WTC11 (cell line): ENCODE measurements at regions not wholly inside any gene's neighbourhood (a gene's known extent, or its start where the extent isn't known, plus 50 kb on each side); places are given as distances from the start of the nearest gene placed in this dataset.

Experiments used
- ATAC-seq: fragments of 200-7000 bp; cut with Tn5 transposase; 2 replicates; pipeline ENCODE4 v1.10.0; 2021; ENCODE audit warnings: mild to moderate bottlenecking, moderate library complexity
- CTCF ChIA-PET: fragments of 300-600 bp; sonication (Branson Sonifier 250); formaldehyde crosslinking; loops from one replicate; lab custom pipeline; 2021; ENCODE audit warnings: antibody characterized with exemption; lab: Charles Lee
- POLR2A ChIA-PET: fragments of 350-600 bp; sonication (Branson Sonifier 250); formaldehyde crosslinking; loops from one replicate; lab custom pipeline; 2021; ENCODE audit warnings: antibody characterized with exemption; lab: Charles Lee
- DNase-seq: peaks from one replicate; pipeline ENCODE4 v3.0.0; 2021; ENCODE audit warnings: low spot score
- H3K27ac Mint-ChIP-seq: 2 replicates; pipeline ENCODE4 v1.8.0; 2021; ENCODE audit warnings: mixed read lengths
- H3K27me3 Mint-ChIP-seq: 2 replicates; pipeline ENCODE4 v1.8.0; 2021; ENCODE audit warnings: low read depth, mild to moderate bottlenecking, moderate library complexity, mixed read lengths
- H3K36me3 Mint-ChIP-seq: 2 replicates; pipeline ENCODE4 v1.8.0; 2021; ENCODE audit warnings: mixed read lengths
- H3K4me1 Mint-ChIP-seq: 2 replicates; pipeline ENCODE4 v1.8.0; 2022; ENCODE audit warnings: mixed read lengths
- H3K4me3 Mint-ChIP-seq: 2 replicates; pipeline ENCODE4 v1.8.0; 2021; ENCODE audit warnings: mild to moderate bottlenecking, moderate library complexity, mixed read lengths
- H3K9me3 Mint-ChIP-seq: 2 replicates; pipeline ENCODE4 v1.8.0; 2021; ENCODE audit warnings: mixed read lengths
- ARID4B ChIP-seq: sonication (generic); formaldehyde crosslinking; IDR thresholded peaks from 2 replicates; pipeline ENCODE4 v1.8.0; 2023; ENCODE audit warnings: missing genetic modification reagents, mild to moderate bottlenecking, borderline replicate concordance
- ATF3 ChIP-seq: sonication (generic); formaldehyde crosslinking; conservative IDR thresholded peaks from 2 replicates; pipeline ENCODE4 v1.8.1; 2022; ENCODE audit warnings: mild to moderate bottlenecking, missing genetic modification reagents
- FOXP4 ChIP-seq: sonication (generic); formaldehyde crosslinking; IDR thresholded peaks from 2 replicates; pipeline ENCODE4 v1.8.0; 2022; ENCODE audit warnings: mild to moderate bottlenecking, missing genetic modification reagents
- HMGXB4 ChIP-seq: sonication (generic); formaldehyde crosslinking; IDR thresholded peaks from 2 replicates; pipeline ENCODE4 v1.8.1; 2023; ENCODE audit warnings: mild to moderate bottlenecking, moderate library complexity, missing genetic modification reagents
- JUN ChIP-seq: sonication (generic); formaldehyde crosslinking; IDR thresholded peaks from 2 replicates; pipeline ENCODE4 v1.8.0; 2023; ENCODE audit warnings: mild to moderate bottlenecking, missing genetic modification reagents
- KAT7 ChIP-seq: sonication (generic); formaldehyde crosslinking; IDR thresholded peaks from 2 replicates; pipeline ENCODE4 v1.8.1; 2023; ENCODE audit warnings: missing genetic modification reagents, mild to moderate bottlenecking, borderline replicate concordance
- MLX ChIP-seq: sonication (generic); formaldehyde crosslinking; IDR thresholded peaks from 2 replicates; pipeline ENCODE4 v1.8.1; 2023; ENCODE audit warnings: mild to moderate bottlenecking, missing genetic modification reagents, moderate library complexity
- NR3C1 ChIP-seq: sonication (generic); formaldehyde crosslinking; conservative IDR thresholded peaks from 2 replicates; pipeline ENCODE4 v1.8.1; 2023; ENCODE audit warnings: low read depth, mild to moderate bottlenecking, missing genetic modification reagents
- STAT6 ChIP-seq: sonication (generic); formaldehyde crosslinking; conservative IDR thresholded peaks from 2 replicates; pipeline ENCODE4 v1.8.1; 2023; ENCODE audit warnings: mild to moderate bottlenecking, low read depth, missing genetic modification reagents, moderate library complexity
- TEAD1 ChIP-seq: sonication (generic); formaldehyde crosslinking; IDR thresholded peaks from 2 replicates; pipeline ENCODE4 v1.8.0; 2022; ENCODE audit warnings: mild to moderate bottlenecking, missing genetic modification reagents
- USF1 ChIP-seq: sonication (generic); formaldehyde crosslinking; IDR thresholded peaks from 2 replicates; pipeline ENCODE4 v1.8.0; 2022; ENCODE audit warnings: mild to moderate bottlenecking, missing genetic modification reagents
- ZBTB43 ChIP-seq: sonication (generic); formaldehyde crosslinking; IDR thresholded peaks from 2 replicates; pipeline ENCODE4 v1.8.1; 2023; ENCODE audit warnings: mild to moderate bottlenecking, missing genetic modification reagents
- ZNF121 ChIP-seq: sonication (generic); formaldehyde crosslinking; IDR thresholded peaks from 2 replicates; pipeline ENCODE4 v1.8.0; 2023; ENCODE audit warnings: missing genetic modification reagents
- ZNF425 ChIP-seq: fragments of 250-450 bp; sonication (Bioruptor Pico); conservative IDR thresholded peaks from 2 replicates; pipeline ENCODE4 v1.9.0; 2021; ENCODE audit warnings: mild to moderate bottlenecking

GRCh38 chr5:174371600-174372094, 326.1 kb downstream of the NSG2 start (continued):
- TF ChIP-seq STAT6 (CRISPR knock-in tag) = no peak
- TF ChIP-seq TEAD1 (CRISPR knock-in tag) = no peak

- no peak for DNase-seq
- no peaks in the 10 kb centered on the region for H3K36me3 Mint-ChIP-seq
- peaks cover 4% of the 10 kb centered on the region for H3K9me3 Mint-ChIP-seq
- ChIA-PET POLR2A (no interaction called here), CTCF (interaction anchor here (1.2 kb wide), 1 partner anchor 45 kb away, joined by 4 read pairs; no protein-coding TSS in a partner anchor)
- TF ChIP-seq HMGXB4 (no peak), ZNF121 (no peak), ATF3 (CRISPR knock-in tag) (no peak), JUN (no peak), TEAD1 (CRISPR knock-in tag) (no peak), FOXP4 (CRISPR knock-in tag) (no peak), KAT7 (CRISPR knock-in tag) (no peak), USF1 (CRISPR knock-in tag) (no peak), NR3C1 (CRISPR knock-in tag) (no peak), ZBTB43 (no peak), ZNF425 (CRISPR knock-in tag) (no peak), MLX (CRISPR knock-in tag) (no peak), ARID4B (CRISPR knock-in tag) (no peak)
- no peak overlapping the region for H3K27ac Mint-ChIP-seq
- ATAC-seq = no peak
- H3K4me1 Mint-ChIP-seq = no peaks in the 10 kb centered on the region
- H3K4me3 Mint-ChIP-seq = no peak overlapping the region
- no peaks in the 10 kb centered on the region for H3K27me3 Mint-ChIP-seq
These were observed 328.7 kb downstream of the NSG2 start for GRCh38 chr5:174374206-174374605.
